DLD1 (cell line): ENCODE measurements at regions not wholly inside any gene's neighbourhood (a gene's known extent, or its start where the extent isn't known, plus 50 kb on each side); places are given as distances from the start of the nearest gene placed in this dataset.
"Not testable (repeated sequence)": the region's sequence is repeated elsewhere in the genome, so short reads cannot be mapped to it uniquely, and the experiment has no call there.

ENCODE experiments used
- in situ Hi-C: cut with HindIII; loops from 2 replicates; pipeline ENCODE4 v1.10.0; 2017; ENCODE audit warnings: low sequenced_read_pairs

DNA sequence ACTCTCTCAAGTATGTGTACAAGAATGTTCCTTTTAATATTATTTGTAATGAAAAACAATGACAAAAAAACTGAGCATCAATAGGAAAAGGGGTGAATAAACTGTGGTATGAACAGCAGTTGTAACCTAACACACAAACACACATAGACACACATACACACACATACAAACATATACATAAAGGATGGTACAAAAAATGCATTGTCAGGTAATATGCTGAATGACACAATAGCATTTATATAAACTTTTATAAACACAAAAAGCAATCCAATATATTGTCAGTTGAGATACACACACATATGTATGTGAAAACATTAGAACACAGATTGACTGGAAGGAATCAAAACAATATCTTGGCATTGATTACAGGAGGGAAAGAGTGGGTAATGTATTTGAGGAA, 227.0 kb upstream of the ISL1 start:
- in situ Hi-C loops = no loop called here

DNA sequence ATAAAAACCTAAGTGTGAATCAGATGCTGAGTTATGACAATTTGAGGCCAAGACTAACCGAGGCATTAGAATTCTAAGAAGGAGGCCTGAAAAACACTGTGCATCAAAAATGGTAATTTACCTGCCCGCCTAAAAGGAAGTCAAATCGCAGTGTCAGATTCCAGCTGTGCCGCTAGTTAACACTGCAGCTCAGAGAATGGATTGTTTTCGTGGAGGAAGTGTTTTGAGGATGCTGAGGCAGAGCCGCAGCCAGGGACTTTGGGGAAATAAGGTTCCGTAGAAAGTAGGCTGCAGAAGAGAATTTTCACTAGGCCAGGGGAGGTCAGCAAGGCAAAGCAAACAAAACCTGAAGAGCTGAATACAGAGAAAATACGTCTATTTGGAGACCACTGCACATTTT, 226.4 kb upstream of the ISL1 start:
- in situ Hi-C loops = no loop called here

DNA sequence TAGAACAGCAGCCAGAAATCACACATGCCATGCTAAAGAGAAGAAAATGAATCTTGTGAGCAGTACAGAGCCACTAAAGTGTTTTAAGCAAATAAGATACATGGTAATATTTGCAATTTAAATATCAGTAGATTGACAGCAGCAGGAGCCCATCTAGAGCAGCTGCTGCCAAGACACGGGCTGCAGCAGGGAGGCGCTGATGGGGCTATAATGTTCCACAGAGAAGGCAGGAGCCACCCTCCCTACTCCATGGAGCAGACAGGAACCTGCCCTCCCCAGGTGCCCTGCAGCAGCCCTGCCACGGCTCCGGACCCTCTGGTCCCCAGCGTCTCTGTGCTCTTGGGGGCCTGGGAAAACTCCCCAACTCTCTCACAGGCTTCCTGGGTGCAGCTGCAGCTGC, 224.1 kb upstream of the ISL1 start:
- in situ Hi-C loops = no loop called here

DNA sequence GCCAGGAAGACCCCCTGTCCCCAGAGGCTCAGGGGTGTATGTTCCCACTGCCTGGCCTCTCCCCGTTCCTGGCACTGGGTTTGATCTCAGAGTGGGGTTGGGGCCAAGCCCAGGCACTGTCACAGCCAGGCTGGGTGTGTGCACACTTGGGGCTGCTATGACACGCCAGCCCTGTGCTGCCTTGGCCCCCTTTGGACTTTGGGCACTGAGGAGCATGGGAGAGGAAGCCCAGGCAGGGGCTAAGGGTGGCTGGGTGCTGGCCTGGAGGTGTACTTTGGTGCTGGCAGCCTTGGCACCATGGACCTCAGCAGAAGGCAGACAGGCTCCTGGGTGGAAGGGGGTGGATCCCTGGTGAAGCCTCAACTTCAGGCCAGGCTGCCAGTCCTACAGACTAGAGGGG, 223.6 kb upstream of the ISL1 start:
- in situ Hi-C loops = no loop called here

DNA sequence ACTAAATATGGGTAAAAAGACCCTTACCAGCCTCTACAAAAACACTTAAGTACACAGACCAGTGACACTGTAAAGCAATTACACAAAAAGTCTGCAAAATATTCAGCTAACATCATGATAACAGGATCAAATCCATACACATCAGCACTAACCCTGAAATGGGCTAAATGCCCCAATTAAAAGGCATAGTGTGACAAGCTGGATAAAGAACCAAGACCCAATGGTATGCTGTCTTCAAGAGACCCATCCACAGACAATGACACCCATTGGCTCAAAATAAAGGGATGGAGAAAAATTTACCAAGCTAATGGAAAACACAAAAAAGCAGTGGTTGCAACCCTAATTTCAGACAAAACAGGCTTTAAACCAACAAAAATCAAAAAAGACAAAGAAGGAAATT, 221.0 kb upstream of the ISL1 start:
- in situ Hi-C loops = no loop called here

DNA sequence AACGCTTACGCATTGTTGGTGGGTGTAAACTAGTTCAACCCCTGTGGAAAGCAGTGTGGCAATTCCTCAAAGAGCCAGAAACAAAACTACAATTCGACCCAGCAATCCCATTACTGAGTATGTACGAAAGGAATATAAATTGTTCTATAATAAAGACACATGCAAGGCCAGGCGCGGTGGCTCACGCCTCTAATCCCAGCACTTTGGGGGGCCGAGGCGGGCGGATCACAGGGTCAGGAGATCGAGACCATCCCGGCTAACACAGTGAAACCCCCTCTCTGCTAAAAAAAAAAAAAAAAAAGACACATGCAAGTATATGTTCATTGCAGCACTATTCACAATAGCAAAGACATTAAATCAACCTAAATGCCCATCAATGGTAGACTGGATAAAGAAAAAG, 217.6 kb upstream of the ISL1 start:
- in situ Hi-C loops = not testable (repeated sequence)

DNA sequence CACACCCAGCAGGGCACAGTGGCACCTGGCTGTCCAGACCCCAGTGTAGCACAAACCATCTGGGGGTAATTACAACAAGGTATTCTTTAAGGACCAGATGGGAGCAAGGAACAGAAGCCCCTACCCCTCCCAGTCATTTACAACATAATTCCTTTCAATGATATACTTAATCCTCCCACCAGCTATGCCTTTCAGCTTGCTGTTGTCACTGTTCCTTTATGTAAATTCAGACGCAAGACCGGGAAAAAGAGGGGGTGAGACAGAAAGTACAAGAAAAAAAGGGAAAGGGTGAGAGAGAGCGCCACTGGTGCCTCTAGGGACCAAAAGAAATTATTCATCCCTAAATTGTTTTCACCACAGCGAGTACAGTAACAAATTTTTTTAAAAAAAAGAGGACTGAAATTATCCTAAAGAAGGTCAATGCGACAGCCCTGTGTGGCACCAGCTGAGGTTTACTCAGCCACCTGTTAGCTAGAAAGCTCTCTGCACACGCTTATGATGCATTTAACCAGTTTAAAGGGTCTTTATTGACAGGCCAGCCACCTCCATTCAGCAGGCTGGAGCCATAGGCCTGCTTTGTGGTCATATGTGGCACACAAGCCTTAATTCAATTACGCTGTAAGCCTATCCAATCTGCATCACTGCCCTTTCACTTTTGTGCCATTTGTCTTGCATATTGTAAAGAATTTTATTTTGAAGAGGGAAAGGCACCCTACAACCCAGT, 210.2 kb upstream of the ISL1 start:
- in situ Hi-C loops = no loop called here

DNA sequence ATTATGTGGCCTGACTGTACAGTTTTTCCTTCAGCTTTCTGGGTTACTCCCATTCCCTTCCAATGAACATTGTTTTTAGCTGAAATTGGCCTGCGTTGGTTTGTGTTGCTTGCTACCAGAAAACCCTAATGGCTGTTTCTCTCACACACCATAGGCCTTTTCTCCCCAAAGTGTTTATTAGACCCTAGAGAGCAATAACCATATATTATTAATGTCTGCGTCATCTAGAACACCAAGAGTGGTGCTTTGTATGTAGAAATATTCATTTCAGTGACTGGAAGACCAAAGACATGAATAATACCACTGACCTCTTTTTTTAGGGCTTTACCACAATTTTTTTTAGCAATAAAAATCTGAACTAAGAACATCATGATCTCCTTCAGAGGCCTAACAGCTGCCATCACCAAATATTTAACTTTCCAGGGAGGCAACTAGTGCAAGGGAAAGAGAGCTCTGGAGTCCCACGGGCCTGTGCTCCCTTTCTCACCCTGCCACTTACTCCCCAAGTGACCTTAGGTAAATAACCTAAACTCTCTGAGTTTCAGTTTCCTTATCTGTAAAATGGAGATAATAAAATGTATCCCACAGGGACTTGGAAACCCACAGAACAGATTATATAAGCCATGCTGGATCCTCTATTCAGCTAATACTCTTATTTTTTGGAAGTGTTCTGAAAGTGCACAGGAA, 201.9 kb upstream of the ISL1 start:
- in situ Hi-C loops = no loop called here

DNA sequence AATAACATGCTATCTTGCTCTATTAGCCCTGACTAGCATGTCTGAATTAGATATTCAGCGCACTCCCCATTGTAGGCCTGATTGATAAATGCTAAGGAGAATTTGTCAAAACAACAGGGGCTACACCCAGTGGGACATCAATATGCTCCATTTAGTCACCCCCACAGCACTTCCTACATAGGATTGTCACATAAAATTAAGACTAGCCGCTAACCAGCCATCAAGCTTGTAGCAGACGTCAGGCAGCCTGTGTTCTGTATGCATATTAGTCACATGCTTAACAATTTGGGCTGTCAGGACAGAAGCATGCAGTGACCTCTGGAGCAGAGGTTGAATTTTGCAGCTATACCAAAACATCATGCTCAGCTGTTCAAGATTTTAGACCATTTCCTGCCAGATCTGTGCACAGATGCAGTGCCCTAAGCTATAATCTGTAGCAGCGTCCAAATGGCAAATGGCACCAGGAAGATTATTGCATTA, 197.4 kb upstream of the ISL1 start:
- in situ Hi-C loops = no loop called here

DNA sequence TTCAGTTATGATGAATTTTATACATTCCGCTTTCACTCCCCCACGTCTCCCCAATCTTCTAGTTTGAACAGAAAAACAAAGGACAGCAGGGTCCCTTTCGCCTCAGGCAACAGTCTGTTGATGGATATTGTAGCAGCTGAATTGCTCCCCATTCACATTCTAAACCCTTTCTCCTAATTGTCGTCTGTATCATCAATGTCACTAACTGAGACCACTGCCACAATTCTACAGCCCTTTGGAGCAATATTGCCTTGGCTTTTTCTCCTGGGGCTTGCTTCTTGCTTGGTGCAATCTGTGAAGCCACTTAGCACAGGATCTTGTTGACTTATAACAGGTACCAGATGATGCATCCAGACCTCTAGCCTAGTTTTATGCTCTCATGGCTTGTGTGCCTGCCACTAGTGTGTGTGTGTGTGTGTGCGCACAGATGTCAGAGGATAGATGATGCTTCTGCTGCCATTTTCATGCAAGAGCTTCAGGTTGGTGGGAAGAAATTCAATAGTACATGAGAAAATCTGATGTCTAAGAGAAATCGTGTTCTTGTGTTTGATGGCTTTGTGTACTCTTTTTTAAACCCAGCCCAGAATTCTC, 195.2 kb upstream of the ISL1 start:
- in situ Hi-C loops = no loop called here

DNA sequence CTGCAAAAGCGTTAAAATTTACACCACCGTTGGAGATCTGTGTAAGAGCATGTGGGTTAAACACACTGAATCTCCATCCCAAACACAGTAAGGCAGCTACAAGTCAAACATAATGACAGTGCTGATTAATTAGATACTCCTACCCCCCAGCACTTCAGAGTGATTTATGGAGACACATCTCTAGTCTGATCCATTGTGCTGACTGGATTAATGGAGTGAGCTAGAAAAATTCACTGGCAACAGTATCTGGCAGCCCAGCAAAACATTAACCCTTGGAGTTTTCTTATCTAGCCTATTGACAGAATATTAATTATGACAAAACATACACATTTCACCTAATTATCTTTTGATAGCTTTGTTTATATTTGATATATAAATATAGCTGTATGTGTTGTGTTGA, 188.6 kb upstream of the ISL1 start:
- in situ Hi-C loops = no loop called here

DNA sequence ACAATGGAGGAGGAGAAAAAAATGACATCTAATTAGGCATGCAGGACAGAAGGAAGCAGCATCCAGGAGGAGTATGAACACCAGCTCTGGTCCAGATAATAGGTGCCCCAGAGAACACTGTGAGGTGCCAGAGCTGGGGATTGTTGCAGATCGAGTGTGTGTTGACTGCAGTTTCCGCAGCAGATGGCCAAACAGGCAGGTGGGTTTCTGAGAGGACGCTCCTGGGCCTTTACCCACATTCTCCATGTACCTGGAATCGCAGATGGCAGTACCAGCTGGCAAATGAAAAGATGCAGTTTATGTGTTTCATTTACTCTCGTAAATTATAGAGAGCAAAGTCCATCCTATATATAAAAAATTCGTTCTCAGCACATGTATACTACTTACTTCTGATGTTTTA, 182.2 kb upstream of the ISL1 start:
- in situ Hi-C loops = no loop called here

DNA sequence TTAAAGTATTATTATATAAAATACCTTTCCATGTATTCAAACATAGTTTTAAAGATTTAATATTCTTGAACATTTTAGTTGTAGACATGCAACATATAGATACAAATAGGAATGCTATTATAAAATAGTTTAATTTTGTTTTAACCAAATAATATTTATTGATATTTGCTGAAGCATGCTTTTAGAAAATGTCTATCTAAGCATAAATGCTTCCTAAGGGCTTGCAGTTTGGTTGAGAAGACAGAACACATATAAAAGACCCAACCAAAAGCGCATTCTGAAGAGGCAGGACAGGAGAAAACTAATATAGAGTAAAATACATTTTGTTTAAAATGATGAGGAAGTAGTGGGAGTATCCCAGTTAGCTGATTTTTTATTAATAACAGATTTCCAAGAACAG, 181.5 kb upstream of the ISL1 start:
- in situ Hi-C loops = no loop called here

DNA sequence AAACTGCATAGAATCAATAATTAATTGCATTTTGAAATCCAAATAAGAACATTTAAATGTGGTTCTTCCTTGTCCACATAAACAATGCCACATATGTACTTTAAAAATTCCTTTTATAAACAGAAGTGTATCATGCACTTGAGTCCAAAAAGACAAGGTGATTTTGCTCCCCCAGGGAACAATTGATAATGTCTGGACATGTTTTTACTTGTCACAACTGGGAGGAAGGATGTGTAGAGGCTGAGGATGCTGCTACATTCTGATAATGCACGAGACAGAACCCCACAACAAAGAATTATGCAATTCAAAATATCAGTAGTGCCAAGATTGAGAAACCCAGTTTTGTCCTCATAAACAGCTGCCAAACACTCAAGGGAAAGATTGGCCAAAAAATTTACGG, 181.1 kb upstream of the ISL1 start:
- in situ Hi-C loops = no loop called here

DNA sequence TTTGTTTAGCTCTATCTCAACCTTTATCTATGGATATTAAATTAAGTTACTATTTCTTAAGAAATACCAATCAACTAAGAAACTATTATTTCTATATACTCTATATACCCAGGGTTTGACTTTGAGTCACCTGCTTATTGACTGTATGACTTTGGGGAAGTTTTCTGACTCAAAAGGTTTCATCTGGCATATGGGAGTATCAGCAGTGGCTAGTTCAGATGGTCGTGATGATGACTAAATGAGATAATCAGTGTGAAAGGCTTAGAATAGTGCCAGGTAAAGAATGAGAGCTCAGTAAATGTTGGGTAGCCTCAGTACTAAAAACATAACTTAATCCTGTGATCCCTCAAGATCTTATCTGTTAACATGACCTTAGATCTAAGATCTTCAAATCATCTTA, 179.7 kb upstream of the ISL1 start:
- in situ Hi-C loops = no loop called here

DNA sequence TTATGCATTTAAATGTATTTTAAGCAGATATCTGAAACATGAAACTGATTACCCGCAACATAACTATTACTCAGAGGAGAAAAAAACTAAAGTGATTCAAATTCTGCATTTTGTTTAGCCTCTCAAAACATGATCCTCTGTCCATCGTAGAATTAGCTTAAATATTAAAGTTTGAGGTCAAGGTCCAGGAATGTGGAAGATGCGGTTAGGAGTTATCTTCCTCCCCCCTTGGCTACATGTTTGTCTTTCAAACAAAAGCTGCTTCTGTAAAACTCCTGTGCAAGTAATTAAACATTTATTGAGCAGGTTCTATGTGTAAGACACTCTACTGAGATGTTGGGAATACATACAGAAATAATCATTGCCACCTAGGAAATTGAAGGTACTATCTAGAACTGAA, 175.0 kb upstream of the ISL1 start:
- in situ Hi-C loops = no loop called here

DNA sequence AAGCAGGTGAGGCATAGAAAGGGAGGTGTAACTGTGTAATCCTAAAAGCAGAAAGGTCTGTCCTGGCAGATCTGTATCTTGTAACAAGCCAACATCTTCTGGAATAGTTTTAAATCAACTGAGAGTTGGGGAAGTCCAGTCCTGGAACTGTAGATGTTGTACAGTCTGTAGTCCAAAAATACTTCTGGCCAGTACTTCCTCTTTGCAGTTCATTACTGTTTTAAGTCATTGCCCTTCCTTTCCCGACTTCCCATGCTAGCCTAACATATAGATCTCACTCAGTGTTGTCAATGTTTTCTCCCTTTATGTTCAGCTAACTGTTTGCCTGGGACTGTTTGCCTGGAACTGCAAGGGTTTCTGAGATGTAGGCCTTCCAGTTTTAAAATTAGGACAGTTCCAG, 168.5 kb upstream of the ISL1 start:
- in situ Hi-C loops = no loop called here

DNA sequence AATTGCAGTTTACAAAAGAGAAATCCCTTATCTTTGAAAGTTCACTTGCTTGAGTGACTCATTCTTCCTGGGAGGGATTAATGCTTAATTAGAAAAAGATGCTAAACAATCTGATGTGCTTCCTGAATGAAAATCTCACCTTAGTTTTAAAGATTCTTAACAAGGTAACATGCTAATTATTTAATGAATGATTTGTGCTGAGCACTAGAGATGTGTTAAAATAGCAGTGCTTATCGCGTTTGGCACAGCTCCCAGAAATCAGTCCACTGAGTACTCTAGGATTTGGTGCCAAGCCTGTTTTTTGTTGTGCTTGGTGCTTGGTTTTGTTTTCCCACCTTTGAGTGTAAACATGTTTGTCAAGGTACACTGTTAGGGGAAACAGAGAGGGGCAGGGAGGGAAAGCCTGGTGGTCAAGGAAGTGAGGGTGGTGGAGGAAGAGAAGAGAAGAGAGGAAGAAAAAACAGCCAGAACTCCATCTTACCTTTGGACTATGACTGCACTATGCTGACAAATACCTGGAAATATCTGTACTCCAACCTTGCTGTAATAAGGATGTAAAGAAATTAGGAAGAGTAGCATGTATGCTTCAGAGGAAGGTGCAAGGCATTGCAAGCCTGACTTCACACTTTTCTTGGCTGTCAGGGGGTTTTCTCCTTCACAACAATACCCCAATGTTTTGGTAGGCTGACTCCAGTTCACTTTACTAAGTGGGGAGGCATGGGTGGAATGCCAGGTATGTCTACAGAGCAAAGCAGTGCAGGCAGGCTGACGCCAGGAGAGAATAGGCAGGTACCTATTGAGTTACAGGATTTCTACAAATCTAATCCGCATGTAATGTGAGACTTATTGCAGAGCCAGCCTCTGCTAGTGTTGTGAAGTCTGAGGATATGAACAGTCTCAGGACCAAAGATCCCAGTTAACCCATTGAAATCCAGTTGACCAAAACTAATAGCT, 157.2 kb upstream of the ISL1 start:
- in situ Hi-C loops = no loop called here

DNA sequence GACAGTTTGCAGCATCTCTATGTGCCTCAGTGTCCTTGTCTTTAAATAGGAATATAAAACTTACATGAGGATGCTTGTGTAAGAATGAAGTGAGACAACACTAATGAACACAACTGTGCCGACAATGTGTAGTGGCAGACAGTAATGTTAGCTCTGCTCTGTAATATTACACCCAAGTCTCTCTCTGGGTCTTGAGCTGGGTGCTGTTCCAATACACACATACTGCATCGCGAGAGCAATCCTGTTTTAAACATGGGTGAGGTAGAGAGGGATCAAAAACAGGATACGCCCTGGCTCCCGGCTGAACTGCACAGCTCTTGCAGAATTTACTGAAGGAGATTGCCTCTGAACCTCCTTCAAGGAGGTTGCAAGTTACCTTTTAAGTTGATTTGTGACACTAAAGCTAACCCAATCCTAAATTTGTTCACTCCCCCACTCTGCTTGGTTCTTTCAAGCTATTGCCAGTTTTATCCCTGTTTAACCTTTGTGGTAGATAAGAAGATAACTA, 155.2 kb upstream of the ISL1 start:
- in situ Hi-C loops = no loop called here

DNA sequence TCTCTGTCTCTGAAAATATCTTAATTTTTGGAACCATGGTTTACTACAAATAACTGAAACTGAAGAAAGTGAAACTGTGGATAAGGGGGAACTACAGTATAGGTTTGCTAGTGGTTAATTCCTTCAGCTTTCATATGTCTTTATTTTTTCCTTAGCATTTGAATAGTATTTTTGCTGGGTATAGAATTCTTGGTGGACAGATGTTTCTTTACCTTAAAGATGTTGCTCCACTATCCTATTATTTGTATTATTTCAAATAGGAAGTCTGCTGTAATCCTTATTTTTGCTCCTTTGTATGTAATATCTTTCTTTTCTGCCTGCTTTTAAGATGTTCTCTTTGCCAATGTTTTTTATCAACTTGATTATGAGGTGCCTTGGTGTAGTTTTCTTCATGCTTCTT, 152.9 kb upstream of the ISL1 start:
- in situ Hi-C loops = no loop called here

DNA sequence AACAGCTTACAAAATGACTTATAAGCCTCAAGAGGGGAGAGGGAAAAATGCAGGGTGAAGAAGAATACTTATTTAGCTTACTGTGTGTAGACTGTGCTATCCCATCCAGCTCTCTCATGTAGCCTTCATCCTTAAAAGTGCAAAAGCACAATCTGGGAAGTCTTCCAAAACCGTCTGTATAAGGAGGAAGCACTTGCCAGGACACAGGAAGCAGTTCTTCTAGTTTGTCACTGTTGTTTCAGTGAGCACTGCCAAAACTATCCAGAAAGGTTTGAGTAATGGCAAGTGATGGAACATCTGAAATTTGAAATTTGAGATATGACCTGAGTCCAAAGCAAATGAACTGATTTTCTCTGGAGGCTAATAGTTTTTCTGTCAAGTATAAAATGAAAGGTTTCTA, 140.8 kb upstream of the ISL1 start:
- in situ Hi-C loops = no loop called here
